Lower leg skin (tissue), 3 donors: ENCODE measurements at regions not wholly inside any gene's neighbourhood (a gene's known extent, or its start where the extent isn't known, plus 50 kb on each side); places are given as distances from the start of the nearest gene placed in this dataset.

ENCODE experiments used
- POLR2A ChIP-seq, 2 donors: fragments of 450-650 bp; IDR thresholded peaks; one replicate each; pipeline ENCODE4 v1.6.1; 2016 to 2017; ENCODE audit warnings: antibody characterized with exemption in 2 of 2, mild to moderate bottlenecking in 1 of 2, moderate library complexity in 1 of 2
- TF ChIP-seq, protein P1 (sequence below), 3 donors: fragments of 450-650 bp; IDR thresholded peaks; one replicate each; pipeline ENCODE4 v1.5.1; 2016; ENCODE audit warnings: antibody characterized with exemption in 3 of 3, mild to moderate bottlenecking in 3 of 3, moderate library complexity in 2 of 3

- TF ChIP-seq, protein P1, sequence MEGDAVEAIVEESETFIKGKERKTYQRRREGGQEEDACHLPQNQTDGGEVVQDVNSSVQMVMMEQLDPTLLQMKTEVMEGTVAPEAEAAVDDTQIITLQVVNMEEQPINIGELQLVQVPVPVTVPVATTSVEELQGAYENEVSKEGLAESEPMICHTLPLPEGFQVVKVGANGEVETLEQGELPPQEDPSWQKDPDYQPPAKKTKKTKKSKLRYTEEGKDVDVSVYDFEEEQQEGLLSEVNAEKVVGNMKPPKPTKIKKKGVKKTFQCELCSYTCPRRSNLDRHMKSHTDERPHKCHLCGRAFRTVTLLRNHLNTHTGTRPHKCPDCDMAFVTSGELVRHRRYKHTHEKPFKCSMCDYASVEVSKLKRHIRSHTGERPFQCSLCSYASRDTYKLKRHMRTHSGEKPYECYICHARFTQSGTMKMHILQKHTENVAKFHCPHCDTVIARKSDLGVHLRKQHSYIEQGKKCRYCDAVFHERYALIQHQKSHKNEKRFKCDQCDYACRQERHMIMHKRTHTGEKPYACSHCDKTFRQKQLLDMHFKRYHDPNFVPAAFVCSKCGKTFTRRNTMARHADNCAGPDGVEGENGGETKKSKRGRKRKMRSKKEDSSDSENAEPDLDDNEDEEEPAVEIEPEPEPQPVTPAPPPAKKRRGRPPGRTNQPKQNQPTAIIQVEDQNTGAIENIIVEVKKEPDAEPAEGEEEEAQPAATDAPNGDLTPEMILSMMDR (IDR thresholded peaks at IDR 0.05) = no peak
- no peak for TF ChIP-seq POLR2A (IDR thresholded peaks at IDR 0.05)
Observed at GRCh38 chr5:91910655-91911054, 527.5 kb upstream of the ARRDC3 start.
